ENCODE measurements at regions not wholly inside any gene's neighbourhood (a gene's known extent, or its start where the extent isn't known, plus 50 kb on each side); places are given as distances from the start of the nearest gene placed in this dataset.

- H3K27ac Mint-ChIP-seq, result peak overlapping the region in 1 of 7 donors; percentile 36
- H3K9ac ChIP-seq (ENCODE audit: insufficient read depth, low read length, poor library complexity, severe bottlenecking), result peak overlapping the region; percentile 7
- peaks cover 51 to 67% (median 55%) of the 10 kb centered on the region in 3 donors for H3K27me3 Mint-ChIP-seq (ENCODE audit: low read depth in 3 of 3)
Observed at GRCh38 chr1:98053471-98054366, 132.9 kb upstream of the DPYD start.

More at GRCh38 chr1:98053471-98054366, 132.9 kb upstream of the DPYD start:
- peaks cover 38% of the 10 kb centered on the region for H3K4me1 Mint-ChIP-seq
- intact Hi-C loops (cut with micrococcal nuclease), result loop anchor here in 1 of 2 donors (5.0 kb wide), 1 partner anchor 1086 kb away; no protein-coding TSS in a partner anchor
- TF ChIP-seq CTCF (IDR thresholded peaks at IDR 0.05), result peak; percentile 94
- Histone ChIP-seq H3K4me3 (replicated peaks in 1 of 3; ENCODE audit: low read depth in 2 of 3, low read length in 3 of 3) (peak overlapping the region; percentile 18 to 79 (median 40)), H3K36me3 (replicated peaks in 1 of 2; ENCODE audit: control insufficient read depth in 1 of 2, insufficient read depth in 2 of 2, low read length in 2 of 2) (no peaks in the 10 kb centered on the region), H3K27ac (ENCODE audit: low read depth in 1 of 2, low read length in 2 of 2) (no peak overlapping the region), H3K4me2 (replicated peaks; ENCODE audit: extremely low read depth, low read length, poor library complexity, severe bottlenecking) (peak overlapping the region; percentile 85), H3K27me3 (ENCODE audit: control insufficient read depth in 2 of 2, insufficient read depth in 2 of 2, low read length in 2 of 2) (peaks cover 47 to 62% of the 10 kb centered on the region in 2 donors), H2AFZ (ENCODE audit: insufficient read depth, low read depth, low read length, poor library complexity, severe bottlenecking) (peak overlapping the region; percentile 81), H3K79me2 (ENCODE audit: insufficient read depth, low read length) (no peaks in the 10 kb centered on the region), H4K20me1 (ENCODE audit: insufficient read depth, low read length) (peaks cover 3% of the 10 kb centered on the region), H3K9me3 (replicated peaks in 1 of 2; ENCODE audit: control insufficient read depth in 1 of 2, insufficient read depth in 1 of 2, low read length in 2 of 2) (peaks cover 0 to 12% of the 10 kb centered on the region in 2 donors), H3K4me1 (ENCODE audit: control insufficient read depth in 1 of 2, insufficient read depth in 2 of 2, low read length in 2 of 2) (peaks cover 17 to 28% of the 10 kb centered on the region in 2 donors)
- H3K36me3 Mint-ChIP-seq, result peaks cover 3 to 8% of the 10 kb centered on the region in 2 donors
- 1% methylated on average over 79 of the region's 81 CpGs for WGBS (ENCODE audit: insufficient coverage)
- peak overlapping the region; percentile 85 to 97 for H3K4me3 Mint-ChIP-seq
- H3K9me3 Mint-ChIP-seq, result peaks cover 0 to 8% (median 3%) of the 10 kb centered on the region in 7 donors
- peak; percentile 43 to 59 (median 53) for DNase-seq
